SW 1271 (cell line): ENCODE measurements at regions not wholly inside any gene's neighbourhood (a gene's known extent, or its start where the extent isn't known, plus 50 kb on each side); places are given as distances from the start of the nearest gene placed in this dataset.
"Not testable (repeated sequence)": the region's sequence is repeated elsewhere in the genome, so short reads cannot be mapped to it uniquely, and the experiment has no call there.

ENCODE experiments used
- DNase-seq, 2 experiments: peaks; one replicate each; lab custom pipeline; 2025; lab: John Stamatoyannopoulos, UW

GRCh38 chr16:65313936-65314626 is 192.2 kb upstream of the CDH11 start:
- DNase-seq = no peak

DNA sequence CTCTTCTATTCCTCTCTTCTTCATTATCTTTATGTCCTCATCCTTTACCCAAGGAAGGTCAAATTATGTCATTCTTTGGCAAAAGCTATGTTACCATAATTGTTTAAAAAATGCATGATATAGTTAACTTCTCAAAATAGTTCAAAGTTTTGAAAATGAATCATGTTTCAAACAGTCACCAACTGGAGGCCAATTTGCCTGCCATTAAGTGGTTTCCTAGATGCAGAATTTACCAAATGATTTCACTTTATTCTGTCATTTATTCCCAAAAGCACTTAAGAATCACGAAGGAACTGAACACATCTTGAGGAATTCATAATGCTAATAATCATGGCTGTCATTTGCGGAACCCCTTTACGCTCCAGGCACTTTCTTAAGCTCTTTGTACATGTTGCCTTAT is 190.9 kb upstream of the CDH11 start:
- no peak for DNase-seq

DNA sequence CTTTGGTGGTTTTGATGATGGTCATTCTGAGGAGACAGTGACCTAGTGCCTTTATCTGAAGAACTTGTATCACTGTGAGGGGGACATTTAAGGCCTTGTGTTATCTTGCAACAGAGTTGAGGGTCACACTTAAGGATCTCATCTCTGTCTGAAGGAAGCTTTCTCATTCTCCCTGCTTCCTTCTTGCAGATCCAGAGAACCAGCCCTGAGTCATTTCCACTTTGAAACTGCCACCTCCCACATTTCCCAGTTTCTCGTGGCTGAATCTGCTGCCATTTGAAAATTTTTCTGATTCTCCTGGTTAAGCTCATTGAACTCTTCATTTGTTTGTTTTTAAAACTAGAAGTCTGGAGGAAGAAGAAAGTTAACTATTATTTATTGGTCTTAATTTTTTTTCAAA is 190.2 kb upstream of the CDH11 start:
- no peak for DNase-seq

DNA sequence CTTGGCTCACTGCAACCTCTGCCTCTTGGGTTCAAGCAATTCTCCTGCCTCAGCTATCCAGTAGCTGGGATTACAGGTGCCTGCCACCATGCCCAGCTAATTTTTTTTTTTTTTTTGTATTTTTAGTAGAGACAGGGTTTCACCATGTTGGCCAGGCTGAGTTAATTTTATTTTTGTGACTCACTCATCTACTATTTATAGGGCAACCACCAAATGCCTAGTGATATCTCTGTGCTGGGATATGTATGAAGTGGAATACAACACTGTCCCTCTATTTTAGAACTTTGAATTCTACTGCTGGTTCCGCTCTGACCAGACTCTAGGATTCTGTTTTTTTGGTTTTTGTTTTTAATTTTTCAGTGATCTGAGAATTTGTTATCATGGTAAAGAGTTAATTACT is 188.6 kb upstream of the CDH11 start:
- DNase-seq = not testable (repeated sequence)

- no peak for DNase-seq
Observed at GRCh38 chr16:65309354-65309753, 187.5 kb upstream of the CDH11 start.

DNA sequence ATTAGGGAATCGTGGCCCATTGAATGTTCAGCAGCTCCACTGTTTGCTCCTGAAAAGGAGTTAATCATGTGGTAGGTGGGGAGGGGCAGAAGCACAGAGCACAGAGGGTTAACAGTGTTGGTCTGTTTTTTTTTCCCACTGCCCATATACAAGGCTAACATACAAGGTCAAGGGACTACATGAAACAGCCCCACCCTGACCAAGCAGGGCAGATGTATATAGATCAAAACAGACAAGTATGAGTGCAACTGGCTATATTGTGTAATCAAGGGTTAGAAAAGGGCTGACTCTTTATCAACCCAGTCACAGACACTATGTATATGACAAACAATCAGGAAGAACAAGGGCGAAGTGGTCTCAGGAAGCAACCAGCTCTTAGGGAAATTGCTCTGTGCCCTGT is 186.6 kb upstream of the CDH11 start:
- no peak for DNase-seq

DNA sequence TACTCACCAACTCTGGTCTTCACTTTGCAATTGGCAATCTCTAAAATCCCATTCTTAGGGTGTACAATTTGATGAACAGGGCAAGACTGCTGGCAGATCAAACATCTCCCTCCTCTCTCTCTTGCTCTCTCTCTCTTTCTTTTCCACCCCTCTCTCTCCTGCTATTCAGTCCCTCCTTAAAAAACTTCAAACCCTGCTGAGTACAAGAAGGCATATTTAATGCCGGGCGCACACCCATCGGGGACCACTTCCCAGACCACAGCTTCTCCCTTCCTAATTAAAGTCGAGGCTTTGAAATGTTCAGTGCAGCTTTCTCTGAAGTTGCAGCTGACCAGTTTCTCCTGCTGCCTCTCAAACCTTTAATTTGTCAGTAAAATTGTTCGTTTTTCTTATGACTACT is 185.4 kb upstream of the CDH11 start:
- no peak for DNase-seq

DNA sequence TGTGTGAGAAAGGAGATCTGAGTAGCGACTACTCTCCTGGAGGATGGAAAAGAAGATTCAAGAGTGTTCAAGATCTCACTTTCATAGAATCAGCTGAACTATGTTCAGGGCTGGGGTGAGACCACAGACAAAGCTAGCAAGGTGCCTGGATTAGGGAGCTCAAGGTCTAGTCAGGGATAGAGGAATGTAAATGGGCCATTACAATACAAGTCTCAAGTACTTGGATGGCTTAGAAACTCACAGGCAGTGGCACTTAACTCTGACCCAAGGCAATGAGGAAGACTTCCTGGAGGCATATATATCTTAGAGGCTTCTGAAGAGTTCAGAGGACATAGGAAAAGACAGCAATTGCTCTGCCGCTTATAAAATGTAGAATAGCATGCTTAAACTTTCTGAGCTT is 184.9 kb upstream of the CDH11 start:
- DNase-seq = no peak

- no peak for DNase-seq
Observed at GRCh38 chr16:65306300-65306699, 184.4 kb upstream of the CDH11 start.

DNA sequence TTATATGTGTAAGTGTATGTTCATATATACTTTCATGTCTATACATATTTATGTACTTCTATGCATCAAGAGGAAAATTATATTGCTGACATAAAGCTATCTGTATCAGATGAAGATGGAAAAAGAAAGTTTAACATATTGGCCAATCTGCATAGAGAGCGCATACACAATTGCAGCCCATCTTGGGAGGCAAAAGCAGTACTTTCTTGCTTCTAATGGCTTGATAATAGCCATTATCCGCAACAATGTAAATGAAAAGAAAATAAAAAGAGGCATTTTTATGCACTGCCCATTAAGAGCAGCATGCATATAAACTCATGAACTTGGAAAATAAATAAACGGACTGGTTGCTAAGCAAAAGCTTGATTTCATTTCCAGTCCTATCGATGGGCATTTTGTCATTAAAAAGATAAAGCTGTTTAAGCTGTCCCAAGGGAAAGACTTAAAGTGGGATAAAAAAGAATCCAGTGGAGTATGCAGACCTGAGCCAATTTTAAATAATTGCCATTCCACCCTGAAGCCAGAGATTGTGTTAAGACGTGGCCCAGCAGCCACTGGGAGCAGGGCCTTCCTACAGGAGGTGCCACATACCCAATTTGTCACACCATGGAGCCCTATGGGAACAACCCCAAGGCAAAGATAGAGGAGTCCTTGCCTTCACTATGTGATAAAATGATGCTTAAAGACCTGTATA is 183.6 kb upstream of the CDH11 start:
- no peak for DNase-seq

DNA sequence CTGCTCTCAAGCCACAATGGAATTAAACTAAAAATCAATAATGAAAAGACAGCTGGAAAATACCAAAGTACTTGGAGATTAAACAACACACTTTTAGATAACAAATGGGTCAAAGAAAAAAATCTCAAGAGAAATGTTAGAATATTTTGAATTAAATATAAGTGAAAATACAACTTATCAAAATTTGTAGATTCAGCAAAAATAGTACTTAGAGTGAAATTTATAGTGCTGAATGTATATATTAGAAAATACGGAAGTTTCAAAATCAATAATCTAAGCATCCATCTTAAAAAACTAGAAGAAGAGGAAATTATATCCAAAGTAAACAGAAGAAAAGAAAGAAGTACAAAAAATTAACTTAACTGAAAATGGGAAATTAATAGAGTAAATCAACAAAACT is 179.2 kb upstream of the CDH11 start:
- no peak for DNase-seq

DNA sequence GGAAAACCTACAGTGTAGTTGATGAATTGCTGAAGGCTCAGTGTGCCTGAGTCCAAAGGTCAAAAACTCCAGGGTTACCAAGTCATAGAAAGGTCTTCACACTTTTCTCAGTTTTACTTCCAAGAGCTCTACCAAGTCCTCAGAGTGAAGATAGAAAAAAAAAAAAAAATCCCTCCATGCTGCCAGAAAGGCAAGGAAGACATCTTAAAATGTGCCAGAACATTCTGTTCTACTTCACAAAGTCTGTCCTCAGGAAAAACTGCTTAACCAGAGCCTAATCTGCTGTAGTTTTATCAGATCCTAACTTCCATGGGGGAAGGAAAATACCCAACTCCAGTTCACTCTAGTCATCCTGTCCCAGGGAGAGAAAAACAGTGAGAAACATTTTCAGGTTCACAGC is 175.6 kb upstream of the CDH11 start:
- no peak for DNase-seq

- no peak for DNase-seq
Observed at GRCh38 chr16:65295527-65295926, 173.7 kb upstream of the CDH11 start.

DNA sequence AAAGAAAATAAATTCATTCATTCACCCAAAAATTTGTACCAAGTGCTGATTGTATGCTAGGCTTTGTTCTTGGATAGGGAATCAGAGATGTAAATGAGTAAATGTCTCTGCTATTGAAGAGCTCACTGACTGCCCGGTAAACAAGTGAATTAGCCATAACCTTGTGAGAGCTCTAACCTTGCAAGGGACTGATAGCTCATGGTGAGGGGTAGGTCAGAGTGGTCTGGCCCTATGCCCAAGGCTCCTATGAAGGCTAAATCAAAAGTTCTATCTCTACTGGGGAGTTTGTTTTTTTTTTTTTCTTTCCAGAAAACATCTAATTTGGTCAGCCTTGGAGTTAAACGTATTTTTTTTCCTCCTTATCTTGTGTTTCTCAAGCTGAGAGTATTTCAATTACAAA is 172.8 kb upstream of the CDH11 start:
- DNase-seq = no peak

DNA sequence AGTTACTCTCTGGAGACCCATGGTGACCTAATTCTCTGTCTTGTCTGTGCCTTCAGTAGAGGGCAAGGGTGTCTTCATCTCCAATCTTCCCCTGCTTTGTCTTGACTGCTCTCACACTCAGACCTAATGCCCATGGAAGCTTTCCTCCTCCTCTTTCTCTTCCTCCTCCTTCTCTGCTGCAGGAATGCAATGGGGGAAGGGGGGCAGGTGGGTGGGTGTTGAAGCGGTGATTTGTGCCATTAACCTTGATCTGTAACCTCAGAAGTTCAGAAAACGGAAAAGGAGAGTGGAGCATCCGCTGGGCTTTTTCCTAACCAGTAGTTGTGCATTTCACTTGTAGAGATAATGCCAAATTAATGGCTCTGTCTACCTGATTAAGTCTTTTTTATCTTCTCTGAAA is 172.3 kb upstream of the CDH11 start:
- DNase-seq = no peak

DNA sequence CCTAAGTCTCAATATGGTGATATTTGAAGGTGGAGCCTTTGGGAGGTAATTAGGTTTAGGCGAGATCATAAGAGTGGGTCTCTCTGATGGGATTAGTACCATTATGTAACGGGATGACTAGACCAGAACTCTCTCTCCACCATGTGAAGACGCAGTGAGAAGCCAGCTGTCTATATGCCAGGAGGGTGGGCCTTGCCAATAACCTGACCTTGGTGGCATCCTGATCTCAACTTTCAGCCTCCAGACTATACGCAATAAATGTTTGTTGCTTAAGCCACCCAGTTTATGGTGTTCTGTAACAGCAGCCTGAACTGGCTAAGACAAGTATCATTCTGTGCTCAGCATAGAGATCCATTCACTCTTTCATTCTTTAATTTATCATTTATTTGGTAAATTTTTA is 167.2 kb upstream of the CDH11 start:
- no peak for DNase-seq

DNA sequence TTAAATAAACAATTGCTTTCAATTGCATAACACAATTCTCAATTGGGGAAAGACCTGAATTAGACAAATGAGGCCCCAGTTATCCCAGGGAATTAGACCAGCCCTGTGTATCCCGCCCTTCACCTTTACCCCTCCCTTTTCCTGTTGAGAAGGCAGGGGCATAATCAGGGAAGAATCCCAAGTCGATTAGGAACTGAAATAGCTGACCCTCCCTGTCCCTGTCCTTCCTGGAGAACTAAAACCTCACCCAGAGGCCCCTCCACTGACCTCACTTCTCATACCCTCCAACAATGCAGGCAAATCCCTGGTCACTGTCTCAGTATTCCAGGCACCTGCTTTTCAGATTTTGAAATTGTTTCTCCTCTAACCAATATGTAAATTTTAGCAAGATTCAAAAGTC is 165.4 kb upstream of the CDH11 start:
- no peak for DNase-seq

DNA sequence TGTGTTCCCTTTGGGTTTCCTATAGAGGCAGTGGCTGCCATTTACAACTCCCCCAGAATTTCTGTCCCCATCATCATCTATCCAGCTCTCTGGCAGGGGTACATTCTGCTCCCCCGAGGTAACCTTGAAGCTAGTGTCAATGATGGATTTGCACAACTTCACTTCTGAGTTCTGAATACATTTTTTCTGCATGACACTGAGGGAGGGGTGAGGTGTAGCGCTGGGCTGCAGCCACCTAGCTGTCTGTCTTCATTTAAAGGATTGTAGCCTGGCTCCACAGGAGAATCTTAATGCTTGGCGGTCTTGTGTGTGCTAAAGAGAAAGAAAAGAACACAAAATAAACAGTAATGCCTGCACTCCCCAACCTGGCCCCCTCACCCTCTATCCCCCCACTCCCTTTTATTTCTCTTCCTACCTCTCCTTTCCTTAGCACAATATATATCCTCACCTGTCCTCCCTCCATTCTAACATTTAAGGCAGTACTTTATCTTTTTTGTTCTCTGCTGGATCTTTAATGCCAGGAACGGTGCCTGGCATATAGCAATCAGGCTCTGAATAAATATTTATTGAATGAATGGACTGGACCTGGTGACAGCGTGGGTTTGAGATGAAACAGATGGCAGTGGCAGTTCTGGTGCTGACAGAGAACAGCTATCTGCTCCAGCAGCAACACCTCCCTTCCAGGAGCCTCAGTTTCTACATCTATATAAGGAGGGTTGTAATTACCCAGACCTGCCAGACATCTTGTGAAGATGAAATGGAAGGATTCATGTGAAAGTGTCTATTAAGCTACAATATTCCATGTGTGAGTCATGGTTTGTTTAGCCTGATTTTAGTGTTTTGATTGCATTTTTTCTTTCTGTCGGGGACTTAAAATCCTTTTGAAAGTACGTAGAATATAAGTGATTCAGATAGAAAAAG is 163.5 kb upstream of the CDH11 start:
- no peak for DNase-seq

GRCh38 chr16:65284626-65285025 is 162.8 kb upstream of the CDH11 start:
- no peak for DNase-seq

- no peak for DNase-seq
Observed at GRCh38 chr16:65283181-65283651, 161.4 kb upstream of the CDH11 start.

DNA sequence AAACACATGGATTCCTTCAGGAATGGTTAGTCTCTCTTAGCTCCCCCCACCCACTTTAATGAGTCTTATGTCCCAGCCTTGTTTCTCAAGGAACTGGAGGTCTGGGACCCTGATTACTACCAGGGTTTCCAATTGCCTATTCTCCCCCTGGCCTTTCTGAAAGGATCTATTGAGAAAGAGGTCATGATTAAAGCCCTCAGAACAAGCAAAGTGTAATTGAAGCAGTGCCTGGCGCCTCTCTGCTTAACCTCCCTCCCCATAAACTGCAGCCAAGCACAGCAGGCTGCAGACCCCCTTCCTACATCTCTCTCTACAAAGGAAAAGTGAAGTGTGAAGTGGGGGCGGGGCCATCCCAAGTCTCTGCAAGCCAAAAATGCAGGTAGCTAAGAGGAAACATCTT is 159.7 kb upstream of the CDH11 start:
- no peak for DNase-seq

- DNase-seq = no peak
Observed at GRCh38 chr16:65280845-65281512, 159.1 kb upstream of the CDH11 start.
